ENCODE measurements at regions not wholly inside any gene's neighbourhood (a gene's known extent, or its start where the extent isn't known, plus 50 kb on each side); places are given as distances from the start of the nearest gene placed in this dataset.
"Not testable (repeated sequence)": the region's sequence is repeated elsewhere in the genome, so short reads cannot be mapped to it uniquely, and the experiment has no call there.

GRCh38 chr7:142509235-142509634 is 240.0 kb upstream of the PRSS1 start:
- in situ Hi-C loops (cut with MboI; ENCODE audit: low sequenced_read_pairs) = not testable (repeated sequence)

DNA sequence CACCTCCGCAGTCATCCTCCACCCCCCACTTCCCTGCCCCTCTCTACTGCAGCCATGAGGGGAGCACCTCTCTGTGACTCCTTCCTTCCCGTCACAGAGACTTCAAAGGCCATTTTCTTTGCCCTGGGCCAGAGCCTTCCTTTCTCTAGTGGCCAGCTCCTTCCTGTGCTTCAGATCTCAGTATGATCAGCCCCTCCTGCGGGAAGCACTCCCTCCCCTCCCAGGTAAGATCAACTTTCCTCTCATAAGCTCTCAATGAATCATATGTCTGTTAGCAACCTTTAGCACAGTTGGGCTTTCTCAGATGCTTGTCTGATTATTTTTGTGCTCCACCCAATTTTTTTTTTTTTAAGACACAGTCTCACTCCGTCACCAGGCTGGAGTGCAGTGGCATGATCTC is 241.0 kb upstream of the PRSS1 start:
- in situ Hi-C loops (cut with MboI; ENCODE audit: low sequenced_read_pairs) = no loop called here

DNA sequence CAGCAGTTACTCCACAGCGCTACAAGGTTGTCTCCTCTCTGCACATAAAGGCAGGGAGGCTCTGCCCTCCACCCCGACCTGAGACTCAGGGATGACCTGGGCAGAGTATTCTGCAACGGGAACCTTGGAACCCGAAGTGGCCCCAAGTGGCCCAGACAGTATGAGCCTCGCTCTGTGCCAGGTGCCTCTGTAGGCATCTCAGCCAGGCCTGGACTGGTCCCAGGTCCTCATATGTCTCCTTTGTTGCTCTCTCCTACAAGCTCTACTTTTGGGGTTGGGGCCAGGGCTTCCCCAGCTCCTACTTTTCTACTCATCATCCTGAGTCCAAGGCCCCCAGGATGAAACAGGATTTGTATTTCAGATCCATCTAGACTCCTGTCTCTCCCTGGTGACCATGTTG is 241.5 kb upstream of the PRSS1 start:
- in situ Hi-C loops (cut with MboI; ENCODE audit: low sequenced_read_pairs) = no loop called here

DNA sequence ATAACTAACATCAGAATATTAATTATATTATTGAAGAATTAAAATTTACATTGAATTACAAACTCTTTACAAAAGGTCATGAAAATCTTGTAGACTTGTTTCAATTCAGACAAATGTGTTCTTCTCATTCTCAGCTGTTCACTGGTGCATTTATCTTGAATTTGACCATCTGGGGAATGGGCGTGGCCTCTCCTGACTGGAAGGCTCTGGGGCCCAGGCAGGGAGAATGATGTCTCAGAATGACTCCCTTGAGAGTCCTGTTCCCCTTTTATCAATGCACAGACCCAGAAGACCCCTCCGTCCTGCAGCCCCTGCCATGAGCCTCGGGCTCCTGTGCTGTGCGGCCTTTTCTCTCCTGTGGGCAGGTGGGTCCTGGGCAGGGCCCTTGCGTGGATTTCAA is 242.2 kb upstream of the PRSS1 start:
- in situ Hi-C loops (cut with MboI; ENCODE audit: low sequenced_read_pairs) = not testable (repeated sequence)

GRCh38 chr7:142506601-142507000 is 242.7 kb upstream of the PRSS1 start:
- in situ Hi-C loops (cut with MboI; ENCODE audit: low sequenced_read_pairs) = no loop called here

DNA sequence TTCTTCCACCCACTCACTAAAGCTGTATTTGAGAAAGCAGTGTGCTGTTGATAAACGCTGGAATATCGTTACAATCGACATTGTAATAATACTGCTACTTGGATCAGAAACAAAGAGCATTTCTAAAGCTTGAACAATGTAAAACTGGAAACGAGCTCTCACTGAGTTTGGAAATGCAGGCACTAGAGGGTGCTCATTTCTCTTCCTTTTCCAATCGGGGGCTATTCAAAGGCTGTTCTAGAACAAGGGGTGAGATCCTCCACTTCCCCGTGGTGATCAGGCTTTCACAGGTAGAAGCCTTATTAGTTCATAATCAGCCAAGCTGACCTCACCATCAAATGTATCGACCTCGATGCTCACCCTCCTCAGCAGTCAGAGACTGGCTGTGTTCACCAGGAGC is 245.3 kb upstream of the PRSS1 start:
- in situ Hi-C loops (cut with MboI; ENCODE audit: low sequenced_read_pairs) = not testable (repeated sequence)

- in situ Hi-C loops (cut with MboI; ENCODE audit: low sequenced_read_pairs) = no loop called here
Observed at GRCh38 chr7:142503036-142503435, 245.2 kb upstream of the PRSS58 start.

- in situ Hi-C loops (cut with MboI; ENCODE audit: low sequenced_read_pairs) = no loop called here
Observed at GRCh38 chr7:142501434-142501833, 243.6 kb upstream of the PRSS58 start.

DNA sequence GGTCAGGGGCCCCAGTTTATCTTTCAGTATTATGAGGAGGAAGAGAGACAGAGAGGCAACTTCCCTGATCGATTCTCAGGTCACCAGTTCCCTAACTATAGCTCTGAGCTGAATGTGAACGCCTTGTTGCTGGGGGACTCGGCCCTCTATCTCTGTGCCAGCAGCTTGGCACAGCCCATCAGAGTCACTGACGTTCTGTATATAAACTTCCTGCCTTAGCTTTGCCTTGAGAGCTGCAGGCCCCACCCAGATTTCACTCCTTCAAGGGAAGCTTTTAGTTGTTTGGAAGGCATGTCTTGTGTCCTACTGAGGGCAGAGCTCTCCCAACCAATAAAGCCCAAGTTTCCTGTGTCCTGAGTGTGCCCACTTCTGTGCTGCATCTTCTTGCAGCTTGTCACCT is 242.5 kb upstream of the PRSS58 start:
- in situ Hi-C loops (cut with MboI; ENCODE audit: low sequenced_read_pairs) = no loop called here

GRCh38 chr7:142499635-142500034 is 241.8 kb upstream of the PRSS58 start:
- in situ Hi-C loops (cut with MboI; ENCODE audit: low sequenced_read_pairs) = no loop called here

- in situ Hi-C loops (cut with MboI; ENCODE audit: low sequenced_read_pairs) = no loop called here
Observed at GRCh38 chr7:142498364-142498763, 240.5 kb upstream of the PRSS58 start.

GRCh38 chr7:142496545-142496991 is 238.7 kb upstream of the PRSS58 start:
- in situ Hi-C loops (cut with MboI; ENCODE audit: low sequenced_read_pairs) = no loop called here

- in situ Hi-C loops (cut with MboI; ENCODE audit: low sequenced_read_pairs) = not testable (repeated sequence)
Observed at GRCh38 chr7:142495879-142496278, 238.0 kb upstream of the PRSS58 start.

- in situ Hi-C loops (cut with MboI; ENCODE audit: low sequenced_read_pairs) = not testable (repeated sequence)
Observed at GRCh38 chr7:142495301-142495700, 237.4 kb upstream of the PRSS58 start.

GRCh38 chr7:142494021-142494420 is 236.2 kb upstream of the PRSS58 start:
- in situ Hi-C loops (cut with MboI; ENCODE audit: low sequenced_read_pairs) = no loop called here

GRCh38 chr7:142488842-142489241 is 231.0 kb upstream of the PRSS58 start:
- in situ Hi-C loops (cut with MboI; ENCODE audit: low sequenced_read_pairs) = no loop called here

DNA sequence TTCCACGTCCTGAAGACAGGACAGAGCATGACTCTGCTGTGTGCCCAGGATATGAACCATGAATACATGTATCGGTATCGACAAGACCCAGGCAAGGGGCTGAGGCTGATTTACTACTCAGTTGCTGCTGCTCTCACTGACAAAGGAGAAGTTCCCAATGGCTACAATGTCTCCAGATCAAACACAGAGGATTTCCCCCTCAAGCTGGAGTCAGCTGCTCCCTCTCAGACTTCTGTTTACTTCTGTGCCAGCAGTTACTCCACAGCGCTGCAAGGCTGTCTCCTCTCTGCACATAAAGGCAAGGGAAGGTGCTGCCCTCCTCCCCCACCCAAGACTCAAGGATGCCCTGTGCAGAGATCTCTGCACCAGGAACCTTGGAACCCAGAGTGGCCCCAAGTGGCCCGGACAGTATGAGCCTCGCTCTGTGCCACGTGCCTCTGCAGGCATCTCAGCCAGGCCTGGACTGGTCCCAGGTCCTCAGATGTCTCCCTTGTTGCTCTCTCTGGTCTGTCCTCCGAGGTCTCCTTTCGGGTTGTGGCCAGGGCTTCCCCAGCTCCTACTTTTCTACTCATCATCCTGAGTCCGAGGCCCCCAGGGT is 230.3 kb upstream of the PRSS58 start:
- in situ Hi-C loops (cut with MboI; ENCODE audit: low sequenced_read_pairs) = no loop called here

DNA sequence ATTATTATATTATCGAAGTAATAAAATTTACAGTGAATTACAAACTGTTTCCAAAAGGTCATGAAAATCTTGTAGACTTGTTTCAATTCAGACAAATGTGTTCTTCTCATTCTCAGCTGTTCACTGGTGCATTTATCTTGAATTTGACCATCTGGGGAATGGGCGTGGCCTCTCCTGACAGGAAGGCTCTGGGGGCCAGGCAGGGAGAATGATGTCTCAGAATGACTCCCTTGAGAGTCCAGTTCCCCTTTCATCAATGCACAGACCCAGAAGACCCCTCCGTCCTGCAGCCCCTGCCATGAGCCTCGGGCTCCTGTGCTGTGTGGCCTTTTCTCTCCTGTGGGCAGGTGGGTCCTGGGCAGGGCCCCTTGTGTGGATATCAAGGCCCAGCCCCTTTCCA is 229.7 kb upstream of the PRSS58 start:
- in situ Hi-C loops (cut with MboI; ENCODE audit: low sequenced_read_pairs) = not testable (repeated sequence)

- in situ Hi-C loops (cut with MboI; ENCODE audit: low sequenced_read_pairs) = no loop called here
Observed at GRCh38 chr7:142487124-142487523, 229.3 kb upstream of the PRSS58 start.

DNA sequence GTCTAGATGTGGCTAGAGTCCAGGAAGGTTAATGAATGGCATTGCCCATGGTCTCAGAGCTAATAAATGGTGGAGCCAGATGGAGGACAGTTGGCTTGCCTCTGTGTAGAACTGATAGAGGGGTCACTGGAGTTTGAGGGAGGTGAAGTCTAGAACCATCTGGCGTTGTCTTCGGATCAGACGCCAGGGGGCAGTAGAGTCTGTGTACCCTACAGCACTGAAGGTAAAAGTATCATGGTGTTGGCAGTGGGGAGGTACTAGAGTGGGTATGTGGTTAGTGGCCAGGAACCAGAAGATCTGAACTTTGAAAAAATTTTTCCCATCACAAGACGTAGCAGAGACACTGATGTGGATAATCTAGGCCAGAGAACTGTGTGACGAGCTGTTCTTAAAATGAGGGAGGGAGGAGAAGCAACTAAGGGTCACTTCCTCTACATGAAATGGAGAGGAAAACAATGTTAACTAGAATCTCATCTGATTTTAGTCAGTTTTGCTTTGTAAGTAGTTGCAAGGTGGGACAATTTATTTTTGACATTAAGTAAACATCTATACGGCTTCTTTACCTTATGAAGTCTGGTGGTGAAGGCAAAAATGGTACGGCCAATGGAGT is 227.9 kb upstream of the PRSS58 start:
- in situ Hi-C loops (cut with MboI; ENCODE audit: low sequenced_read_pairs) = no loop called here

DNA sequence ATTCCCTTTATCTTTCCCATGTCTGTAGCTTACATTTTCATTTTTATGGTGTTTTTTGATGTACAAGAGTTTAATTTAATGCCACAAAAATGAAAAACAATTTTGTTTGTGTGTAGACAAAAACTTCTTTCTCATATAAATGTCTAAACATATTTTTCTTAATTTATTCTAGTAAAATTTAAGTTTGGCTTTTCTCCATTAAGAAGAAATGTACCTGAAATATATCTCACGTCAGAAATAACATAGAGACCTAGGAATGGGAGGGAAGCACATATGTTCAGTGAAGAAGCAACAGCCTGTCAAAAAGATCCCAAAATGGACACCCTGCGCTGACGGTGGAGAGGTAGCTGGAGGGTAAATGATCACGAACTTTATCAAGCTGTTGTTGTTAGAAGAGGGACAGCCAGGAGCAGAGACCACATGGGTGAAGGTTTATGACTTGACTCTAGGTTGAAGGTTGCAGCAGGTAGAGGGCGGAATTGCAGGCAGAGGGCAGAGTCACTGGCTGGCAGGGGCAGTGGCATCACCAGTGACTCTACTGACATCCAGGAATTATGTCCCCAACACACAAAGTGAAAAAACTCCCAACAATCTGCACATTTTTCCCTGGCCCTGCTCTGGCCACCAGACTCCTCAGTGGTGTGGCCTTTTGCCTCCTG is 225.9 kb upstream of the PRSS58 start:
- in situ Hi-C loops (cut with MboI; ENCODE audit: low sequenced_read_pairs) = no loop called here

DNA sequence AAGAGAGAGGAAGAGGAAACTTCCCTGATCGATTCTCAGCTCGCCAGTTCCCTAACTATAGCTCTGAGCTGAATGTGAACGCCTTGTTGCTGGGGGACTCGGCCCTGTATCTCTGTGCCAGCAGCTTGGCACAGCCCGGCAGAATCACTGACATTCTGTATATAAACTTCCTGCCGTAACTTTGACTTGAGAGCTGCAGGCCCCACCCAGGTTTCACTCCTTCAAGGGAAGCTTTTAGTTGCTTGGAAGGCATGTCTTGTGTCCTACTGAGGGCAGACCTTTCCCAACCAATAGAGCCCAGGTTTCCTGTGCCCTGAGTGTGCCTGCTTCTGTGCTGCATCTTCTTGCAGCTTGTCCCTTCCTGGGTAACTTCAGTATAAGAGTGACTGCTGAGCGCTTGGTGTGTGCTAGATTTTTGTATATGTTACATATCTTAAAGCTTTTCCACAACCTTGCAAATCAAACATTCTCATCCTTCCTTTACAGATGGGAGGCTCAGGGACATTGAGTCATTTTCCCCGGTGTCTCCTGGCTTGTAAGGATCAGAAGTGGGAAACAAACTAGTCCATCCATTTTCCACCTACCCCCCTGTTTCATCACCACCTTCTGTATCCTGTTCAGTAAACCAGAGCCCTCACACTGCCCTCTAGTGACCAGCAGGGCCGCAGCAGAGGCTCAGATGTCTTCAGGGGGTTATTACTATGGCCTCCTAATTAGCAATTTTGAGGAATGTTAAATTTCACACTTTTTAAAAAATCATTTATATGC is 225.2 kb upstream of the PRSS58 start:
- in situ Hi-C loops (cut with MboI; ENCODE audit: low sequenced_read_pairs) = no loop called here

All from HL-60/S4 treated with phorbol 12-myristate 13-acetate at 8.2 ng/mL for 4 days and 3 days (cell line).